Spinal cord (tissue), 9 donors: ENCODE measurements at regions not wholly inside any gene's neighbourhood (a gene's known extent, or its start where the extent isn't known, plus 50 kb on each side); places are given as distances from the start of the nearest gene placed in this dataset.
A peak's percentile ranks its signal among the peaks of the same experiment; 100 is the strongest.

Experiments
- DNase-seq, 6 donors: peaks; one replicate each; pipeline versions ENCODE4 v3.0.0 to v3.0.0-alpha.2; 2013 to 2015; ENCODE audit warnings: low spot score in 6 of 6, low read depth in 4 of 6
- H3K27ac ChIP-seq: one replicate; pipeline ENCODE4 v1.5.1; 2013; ENCODE audit warnings: low read depth, low read length, control low read depth
- H3K27me3 ChIP-seq: one replicate; pipeline ENCODE4 v1.6.1; 2013; ENCODE audit warnings: low read length; ENCODE audit not compliant: control insufficient read depth, insufficient read depth
- H3K36me3 ChIP-seq: one replicate; pipeline ENCODE4 v1.6.1; 2013; ENCODE audit warnings: low read length; ENCODE audit not compliant: control insufficient read depth, insufficient read depth
- H3K4me1 ChIP-seq: one replicate; pipeline ENCODE4 v1.6.1; 2013; ENCODE audit warnings: low read length; ENCODE audit not compliant: control insufficient read depth, insufficient read depth
- H3K4me3 ChIP-seq: one replicate; pipeline ENCODE4 v1.5.1; 2013; ENCODE audit warnings: low read depth, low read length, control low read depth
- H3K9me3 ChIP-seq: one replicate; pipeline ENCODE4 v1.6.1; 2013; ENCODE audit warnings: low read length; ENCODE audit not compliant: control insufficient read depth, insufficient read depth
- WGBS: methylation state at CpG from one replicate; pipeline ENCODE4 v1.1.5; 2013; ENCODE audit warnings: missing lambda C conversion rate; ENCODE audit not compliant: insufficient coverage; 5-methylcytosine and 5-hydroxymethylcytosine counted together
- donor health status: healthy.

DNA sequence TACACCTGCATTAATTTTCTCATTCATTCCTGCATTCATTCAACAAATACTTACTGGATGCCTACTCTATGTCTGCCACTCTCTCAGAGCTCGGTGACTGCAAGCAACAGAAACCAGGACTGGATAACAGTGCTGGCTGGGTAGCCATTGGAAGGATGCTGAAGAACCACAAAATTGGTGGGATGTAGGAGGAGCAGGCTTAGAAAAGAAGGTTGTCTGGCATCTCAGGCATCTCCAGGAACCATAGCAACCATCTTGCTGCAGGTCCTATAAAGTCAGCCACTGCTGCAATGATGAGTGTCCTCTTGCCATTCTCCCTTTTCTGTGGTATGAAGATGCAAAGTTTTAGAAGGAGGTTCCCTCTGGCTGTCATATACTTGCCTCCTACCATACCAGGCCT, 168.6 kb downstream of the FGF18 start:
- DNase-seq, result no peak
- Histone ChIP-seq H3K4me3 (no peak overlapping the region), H3K27ac (no peak overlapping the region), H3K4me1 (no peaks in the 10 kb centered on the region), H3K36me3 (no peaks in the 10 kb centered on the region), H3K27me3 (no peaks in the 10 kb centered on the region), H3K9me3 (no peaks in the 10 kb centered on the region)
- WGBS, result 100% methylated on average over 1 of the region's 1 CpG

DNA sequence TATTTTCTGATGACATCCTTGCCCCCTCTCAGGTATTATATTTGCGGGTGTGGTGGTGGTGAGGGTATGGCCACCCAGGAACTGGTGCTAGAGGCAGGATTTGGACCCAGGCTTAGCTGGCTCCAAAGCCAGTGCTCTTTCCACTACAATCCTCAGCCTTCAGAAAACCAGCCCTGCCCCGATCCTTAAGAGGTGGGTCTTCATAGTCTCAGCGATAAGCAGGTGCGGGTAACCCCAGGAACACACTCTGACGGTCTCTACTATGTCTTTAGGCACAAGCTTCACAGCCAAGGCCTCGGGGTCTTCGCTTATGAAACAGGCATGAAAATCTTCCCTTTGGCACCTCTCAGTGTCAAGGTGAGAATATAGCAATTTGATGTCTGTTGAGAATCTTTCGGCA, 169.3 kb downstream of the FGF18 start:
- no peaks in the 10 kb centered on the region for H3K36me3 ChIP-seq
- H3K4me3 ChIP-seq, result no peak overlapping the region
- no peaks in the 10 kb centered on the region for H3K9me3 ChIP-seq
- DNase-seq, result no peak
- H3K4me1 ChIP-seq, result no peaks in the 10 kb centered on the region
- no peak overlapping the region for H3K27ac ChIP-seq
- no peaks in the 10 kb centered on the region for H3K27me3 ChIP-seq
- WGBS, result 89% methylated on average over 6 of the region's 8 CpGs

DNA sequence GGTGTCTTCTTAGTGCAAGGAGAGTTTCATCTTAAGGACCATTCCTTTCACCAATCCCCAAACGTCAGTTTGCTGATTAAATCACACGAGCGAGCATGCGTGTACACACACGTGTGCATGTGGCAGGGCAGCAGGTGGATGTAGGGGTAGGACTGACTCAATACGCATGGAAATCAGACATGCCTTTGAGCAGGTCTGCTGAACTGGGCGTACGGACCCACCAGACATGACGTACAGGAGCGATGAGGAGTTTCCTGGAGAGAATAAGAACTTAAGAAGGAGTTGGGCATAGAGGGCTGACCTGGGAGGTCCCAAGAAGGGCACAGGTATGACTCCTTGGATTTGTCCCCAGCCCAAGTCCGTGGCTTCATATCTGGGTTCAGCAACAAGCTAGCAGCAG, 170.0 kb downstream of the FGF18 start:
- H3K27me3 ChIP-seq, result no peaks in the 10 kb centered on the region
- H3K27ac ChIP-seq, result no peak overlapping the region
- no peaks in the 10 kb centered on the region for H3K36me3 ChIP-seq
- H3K9me3 ChIP-seq, result no peaks in the 10 kb centered on the region
- DNase-seq, result no peak
- WGBS, result 95% methylated on average over 10 of the region's 11 CpGs
- H3K4me1 ChIP-seq, result no peaks in the 10 kb centered on the region
- H3K4me3 ChIP-seq, result no peak overlapping the region

DNA sequence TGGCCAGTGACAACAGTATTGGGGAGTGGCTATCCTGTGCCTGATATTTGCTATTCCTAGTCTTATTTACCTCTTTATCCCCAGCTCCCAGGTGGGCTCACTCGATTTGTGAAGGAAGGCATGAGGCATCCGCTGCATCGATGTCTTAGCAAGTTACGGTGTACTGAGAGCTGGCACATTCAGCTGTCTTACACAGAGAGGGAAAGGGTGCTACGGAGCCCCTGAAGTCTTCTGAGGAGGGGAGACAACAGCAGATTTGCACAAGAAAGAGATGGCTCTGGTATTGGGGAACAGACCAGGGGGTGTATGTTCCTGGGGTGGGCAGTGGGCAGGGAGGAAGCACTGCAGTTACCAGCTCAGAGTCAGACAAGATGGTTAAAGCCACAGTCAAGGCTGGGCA, 172.6 kb downstream of the FGF18 start:
- DNase-seq, result no peak
- Histone ChIP-seq H3K9me3 (no peaks in the 10 kb centered on the region), H3K36me3 (no peaks in the 10 kb centered on the region), H3K4me3 (no peak overlapping the region), H3K4me1 (peaks cover 4% of the 10 kb centered on the region), H3K27ac (no peak overlapping the region), H3K27me3 (no peaks in the 10 kb centered on the region)
- 91% methylated on average over 5 of the region's 5 CpGs for WGBS

DNA sequence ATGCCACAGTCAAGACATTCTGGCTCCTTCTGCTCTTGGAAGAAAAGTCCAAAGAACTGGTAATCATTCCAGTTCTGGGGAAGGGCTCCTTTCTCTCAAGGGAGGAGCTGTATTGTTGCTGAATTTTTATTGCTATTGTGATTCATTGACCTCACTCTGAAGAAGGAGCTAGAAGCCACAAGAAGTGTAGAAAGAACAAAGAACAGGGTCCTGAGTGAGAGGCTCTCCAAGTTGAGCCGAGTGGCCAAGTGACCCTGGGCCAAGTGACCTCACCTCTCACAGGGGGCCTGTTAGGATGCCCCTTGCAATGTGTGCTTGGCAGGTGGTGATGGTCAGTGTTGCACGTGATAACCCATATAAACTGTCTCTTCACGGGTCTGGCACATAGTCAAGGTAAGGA, 173.3 kb downstream of the FGF18 start:
- H3K9me3 ChIP-seq, result no peaks in the 10 kb centered on the region
- no peak overlapping the region for H3K27ac ChIP-seq
- WGBS, result 50% methylated on average over 1 of the region's 3 CpGs
- no peaks in the 10 kb centered on the region for H3K27me3 ChIP-seq
- peaks cover 4% of the 10 kb centered on the region for H3K4me1 ChIP-seq
- H3K36me3 ChIP-seq, result no peaks in the 10 kb centered on the region
- no peak overlapping the region for H3K4me3 ChIP-seq
- DNase-seq, result no peak

DNA sequence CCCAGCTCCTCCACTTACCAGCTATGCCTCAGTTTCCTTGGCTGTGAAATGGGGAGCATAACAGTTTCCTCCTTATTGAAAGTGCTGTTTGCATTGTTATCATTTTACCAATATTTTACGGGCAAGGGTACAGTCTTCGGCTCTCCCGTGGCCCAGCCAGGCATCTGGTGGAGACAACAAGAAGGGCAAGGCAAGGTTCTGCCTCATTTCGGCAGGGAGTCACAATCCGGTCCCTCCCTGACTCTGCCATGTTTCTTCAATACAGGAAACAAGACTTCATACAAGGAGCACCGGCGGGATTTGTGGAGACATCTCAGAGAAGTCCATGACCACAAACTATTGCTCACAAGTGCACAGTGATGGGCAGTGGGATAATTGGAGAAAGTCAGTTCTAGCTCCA, 174.0 kb downstream of the FGF18 start:
- no peaks in the 10 kb centered on the region for H3K9me3 ChIP-seq
- no peak for DNase-seq
- no peak overlapping the region for H3K4me3 ChIP-seq
- no peaks in the 10 kb centered on the region for H3K27me3 ChIP-seq
- peaks cover 4% of the 10 kb centered on the region for H3K4me1 ChIP-seq
- H3K27ac ChIP-seq, result no peak overlapping the region
- H3K36me3 ChIP-seq, result no peaks in the 10 kb centered on the region
- 94% methylated on average over 4 of the region's 7 CpGs for WGBS

DNA sequence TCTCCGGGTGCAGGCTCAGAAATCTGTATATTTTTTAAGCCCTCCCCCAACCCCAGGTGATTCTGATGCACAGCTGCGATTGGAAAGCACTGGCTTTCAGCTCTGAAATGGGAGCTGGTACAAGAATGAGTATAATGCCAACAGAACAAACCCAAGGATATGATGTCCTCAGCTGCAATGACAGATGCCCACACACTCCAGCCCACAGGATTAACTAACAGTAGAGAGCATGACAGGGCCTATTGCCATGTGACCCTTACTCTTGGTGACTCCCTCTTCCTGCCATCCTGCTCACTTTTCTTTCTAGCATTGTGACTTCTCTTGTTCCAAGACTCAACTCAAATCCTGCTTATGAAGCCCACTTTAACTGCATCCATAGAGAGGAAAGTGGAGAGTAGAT, 174.5 kb downstream of the FGF18 start:
- Histone ChIP-seq H3K36me3 (no peaks in the 10 kb centered on the region), H3K9me3 (no peaks in the 10 kb centered on the region), H3K27me3 (no peaks in the 10 kb centered on the region), H3K4me1 (peaks cover 4% of the 10 kb centered on the region), H3K4me3 (no peak overlapping the region), H3K27ac (no peak overlapping the region)
- no peak for DNase-seq
- 100% methylated on average over 1 of the region's 2 CpGs for WGBS

DNA sequence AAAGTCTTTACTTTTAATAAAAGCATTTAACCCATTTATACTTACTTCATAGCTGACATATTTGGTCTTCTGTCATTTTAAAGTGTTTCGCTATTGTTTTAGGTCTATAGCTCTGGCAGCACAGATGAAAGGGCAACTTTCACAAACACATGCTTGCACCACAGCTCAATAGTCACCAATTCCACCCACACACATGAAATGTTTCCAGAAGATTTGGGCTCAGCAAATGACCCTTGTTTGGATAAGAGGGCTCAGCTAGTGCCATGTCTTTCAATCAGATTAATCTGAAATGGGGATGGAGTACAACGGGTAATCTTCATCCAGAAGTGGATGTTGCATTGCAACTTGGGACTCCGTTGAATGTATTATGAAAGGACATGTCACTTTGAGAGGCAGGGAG, 176.0 kb downstream of the FGF18 start:
- H3K4me3 ChIP-seq, result no peak overlapping the region
- H3K27me3 ChIP-seq, result no peaks in the 10 kb centered on the region
- no peaks in the 10 kb centered on the region for H3K9me3 ChIP-seq
- H3K4me1 ChIP-seq, result peaks cover 4% of the 10 kb centered on the region
- DNase-seq, result no peak
- no peak overlapping the region for H3K27ac ChIP-seq
- 84% methylated on average over 2 of the region's 3 CpGs for WGBS
- no peaks in the 10 kb centered on the region for H3K36me3 ChIP-seq

DNA sequence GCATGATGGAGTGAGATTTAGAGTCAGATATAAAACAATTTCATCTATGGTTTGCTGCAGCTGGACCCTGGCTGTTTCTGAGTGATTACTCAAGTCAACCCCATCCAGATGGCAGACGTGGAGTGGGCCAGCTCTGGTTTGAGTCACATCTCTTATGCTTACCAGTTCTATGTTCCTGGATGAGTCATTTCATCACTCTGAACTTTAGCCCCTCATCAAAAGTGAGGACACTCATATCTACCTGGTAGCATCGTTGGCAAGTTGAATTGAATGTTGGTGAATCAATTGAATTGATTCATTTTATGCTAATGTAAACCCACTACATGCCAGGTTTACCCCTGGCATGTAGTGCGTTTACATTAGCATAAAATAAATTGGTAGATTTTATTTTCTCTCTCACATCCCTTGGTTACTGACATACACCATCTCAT, 176.4 kb downstream of the FGF18 start:
- Histone ChIP-seq H3K36me3 (no peaks in the 10 kb centered on the region), H3K9me3 (no peaks in the 10 kb centered on the region), H3K4me1 (peaks cover 4% of the 10 kb centered on the region), H3K27me3 (no peaks in the 10 kb centered on the region), H3K27ac (no peak overlapping the region), H3K4me3 (no peak overlapping the region)
- no peak for DNase-seq
- WGBS, result 63% methylated on average over 1 of the region's 3 CpGs

DNA sequence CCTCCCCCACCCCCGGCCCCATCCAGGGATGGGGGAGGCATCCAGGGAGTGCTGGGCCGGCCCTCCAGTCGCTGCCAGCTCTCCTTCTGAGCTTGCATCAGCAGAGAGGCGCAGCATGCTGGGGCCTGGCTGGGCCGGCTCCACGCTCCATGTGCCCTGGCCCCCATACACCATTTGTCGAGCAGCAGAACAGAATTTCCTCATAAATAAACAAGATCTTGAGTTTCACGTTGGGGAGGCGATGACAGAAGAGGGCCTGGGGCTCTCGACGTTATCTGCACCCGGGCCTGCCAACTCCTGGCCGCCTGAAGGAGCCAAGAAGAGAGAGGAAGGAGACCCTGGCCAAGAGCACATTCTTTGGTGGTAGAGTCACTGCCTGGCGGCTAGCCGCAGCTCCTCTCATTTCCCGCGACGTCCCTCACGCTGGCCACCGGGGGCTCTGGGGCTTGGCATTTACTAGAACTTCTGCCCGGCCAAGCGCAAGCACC, 177.0 kb downstream of the FGF18 start:
- Histone ChIP-seq H3K27me3 (no peaks in the 10 kb centered on the region), H3K4me1 (peaks cover 4% of the 10 kb centered on the region), H3K27ac (peak overlapping the region; percentile 33), H3K36me3 (no peaks in the 10 kb centered on the region), H3K4me3 (no peak overlapping the region), H3K9me3 (no peaks in the 10 kb centered on the region)
- 78% methylated on average over 21 of the region's 22 CpGs for WGBS
- DNase-seq, result peak in 1 of 6 donors; percentile 72
